ENCODE measurements at regions not wholly inside any gene's neighbourhood (a gene's known extent, or its start where the extent isn't known, plus 50 kb on each side); places are given as distances from the start of the nearest gene placed in this dataset.
"Not testable (repeated sequence)": the region's sequence is repeated elsewhere in the genome, so short reads cannot be mapped to it uniquely, and the experiment has no call there.

DNA sequence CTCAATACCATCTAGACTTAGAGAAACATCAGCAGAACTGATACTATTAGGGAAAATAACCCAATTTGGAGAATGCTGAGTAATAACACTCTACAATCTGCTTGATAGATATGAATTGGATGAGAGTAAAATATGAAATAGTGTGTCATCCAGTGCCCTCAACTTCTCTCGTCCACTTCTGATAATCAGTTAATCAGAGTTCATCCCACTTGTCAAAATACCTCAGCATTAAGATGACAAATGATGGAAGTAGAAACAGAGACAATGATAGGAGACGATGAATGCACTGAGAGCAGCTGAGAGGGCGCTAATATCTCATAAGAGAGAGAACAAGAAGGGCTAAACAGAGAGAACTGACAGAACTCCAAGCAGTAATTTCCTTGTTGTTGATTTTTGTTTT, 699.6 kb downstream of the EPHA7 start:
- DNase-seq (ENCODE audit: low read depth in 3 of 3): no peak

- no peak for DNase-seq (ENCODE audit: low read depth in 3 of 3)
Measured at GRCh38 chr6:92716638-92717037, 702.7 kb downstream of the EPHA7 start.

GRCh38 chr6:92715991-92716390, 703.4 kb downstream of the EPHA7 start:
- no peak for DNase-seq (ENCODE audit: low read depth in 3 of 3)

- DNase-seq (ENCODE audit: low read depth in 3 of 3): no peak
Measured at GRCh38 chr6:92714346-92714745, 705.0 kb downstream of the EPHA7 start.

DNA sequence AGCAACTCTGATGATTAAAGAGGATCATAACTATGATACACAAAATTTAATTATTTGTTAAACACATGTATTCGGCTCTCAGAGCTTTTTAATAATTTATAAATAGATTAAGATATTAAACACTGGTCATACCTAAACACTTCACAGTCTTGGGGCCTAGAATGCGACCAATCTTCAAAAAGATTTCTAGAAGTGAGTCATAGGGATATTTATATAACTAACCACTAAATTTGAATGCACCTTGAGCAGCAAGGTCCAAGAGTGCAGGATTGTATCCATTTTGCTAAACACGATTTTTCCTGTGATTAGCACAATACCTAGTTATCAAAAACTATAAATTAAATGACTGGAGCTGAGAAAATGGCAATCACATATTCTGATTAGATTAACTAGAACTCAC, 709.3 kb downstream of the EPHA7 start:
- DNase-seq (ENCODE audit: low read depth in 3 of 3): no peak

DNA sequence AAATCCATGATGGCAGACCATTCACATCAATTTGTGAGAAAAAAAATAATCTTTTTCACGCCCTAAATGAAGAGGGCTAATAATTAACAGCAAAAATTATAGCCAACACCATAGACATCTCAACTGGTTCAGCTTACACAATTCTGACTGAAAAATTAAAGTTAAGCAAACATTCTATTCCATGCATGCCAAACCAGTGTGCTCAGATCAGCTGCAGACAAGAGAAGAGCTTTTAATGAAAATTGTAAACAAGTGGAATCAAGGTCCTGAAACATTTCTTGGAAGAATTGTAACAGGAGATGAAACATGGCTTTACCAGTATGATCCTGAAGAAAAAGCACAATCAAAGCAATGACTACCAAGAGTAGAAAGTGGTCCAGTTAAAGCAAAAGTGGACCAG, 710.4 kb downstream of the EPHA7 start:
- DNase-seq (ENCODE audit: low read depth in 3 of 3): no peak

- DNase-seq (ENCODE audit: low read depth in 3 of 3): no peak
Measured at GRCh38 chr6:92708270-92708669, 711.1 kb downstream of the EPHA7 start.

GRCh38 chr6:92706976-92707375, 712.4 kb downstream of the EPHA7 start:
- no peak for DNase-seq (ENCODE audit: low read depth in 3 of 3)

- no peak for DNase-seq (ENCODE audit: low read depth in 3 of 3)
Measured at GRCh38 chr6:92701425-92702096, 717.8 kb downstream of the EPHA7 start.

DNA sequence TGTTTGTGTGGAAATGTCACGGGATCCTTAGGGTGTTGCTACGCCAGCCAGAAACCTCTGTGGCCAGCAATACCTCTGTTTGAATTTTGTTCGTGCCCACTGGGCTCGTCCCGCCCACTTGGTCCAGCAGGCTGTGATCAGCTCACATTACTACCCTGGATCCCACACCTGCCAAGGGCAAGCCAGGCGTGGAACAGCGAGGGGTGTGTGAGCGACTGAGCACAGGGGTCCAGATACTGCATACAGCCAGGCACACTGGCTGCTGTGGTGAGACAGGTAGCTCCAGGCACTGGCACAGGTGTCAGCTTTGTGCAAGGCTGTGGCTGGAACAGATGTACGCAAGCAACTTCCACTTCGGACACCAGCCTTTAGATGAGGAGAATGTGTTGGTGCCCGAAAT, 718.9 kb downstream of the EPHA7 start:
- DNase-seq (ENCODE audit: low read depth in 3 of 3): no peak

- no peak for DNase-seq (ENCODE audit: low read depth in 3 of 3)
Measured at GRCh38 chr6:92690997-92691599, 728.3 kb downstream of the EPHA7 start.

GRCh38 chr6:92688342-92688741, 731.0 kb downstream of the EPHA7 start:
- DNase-seq (ENCODE audit: low read depth in 3 of 3): no peak

DNA sequence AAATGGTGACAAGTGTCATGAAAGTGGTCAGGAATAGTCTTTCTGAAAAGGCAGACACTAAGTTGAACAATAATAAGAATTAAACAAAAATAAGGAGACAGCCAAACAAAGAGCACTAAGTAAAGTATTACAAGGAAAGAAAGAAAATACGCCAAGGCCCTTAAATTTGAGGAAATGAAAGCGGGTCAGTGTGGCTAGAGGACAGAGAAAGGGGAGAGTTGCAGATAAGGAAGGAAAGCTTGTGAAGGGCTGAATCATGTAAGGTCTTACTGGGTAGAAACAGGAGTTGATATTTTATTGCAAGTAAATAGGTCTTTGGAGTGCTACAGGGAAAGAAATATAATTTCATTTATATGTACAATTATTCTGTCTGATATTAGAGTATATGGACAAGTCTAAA, 732.1 kb downstream of the EPHA7 start:
- no peak for DNase-seq (ENCODE audit: low read depth in 3 of 3)

DNA sequence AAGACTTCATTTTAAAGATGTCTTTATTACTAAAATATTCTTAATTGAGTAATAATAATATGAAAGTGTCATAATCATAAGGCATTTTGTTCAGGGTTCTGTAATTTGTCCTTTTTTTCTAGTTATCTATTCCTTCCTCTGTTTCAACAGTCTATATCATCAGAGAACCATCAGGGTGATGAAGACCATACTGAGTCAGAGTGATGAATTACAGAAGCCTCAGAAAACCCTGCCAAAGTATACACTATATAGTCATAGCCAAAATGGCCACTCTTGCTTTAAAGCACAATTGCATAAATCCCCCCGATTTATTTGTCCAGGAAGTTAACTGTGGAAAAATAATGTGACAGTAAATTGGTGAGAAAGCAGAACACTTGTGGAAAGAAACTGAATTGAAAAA, 735.0 kb downstream of the EPHA7 start:
- no peak for DNase-seq (ENCODE audit: low read depth in 3 of 3)

DNA sequence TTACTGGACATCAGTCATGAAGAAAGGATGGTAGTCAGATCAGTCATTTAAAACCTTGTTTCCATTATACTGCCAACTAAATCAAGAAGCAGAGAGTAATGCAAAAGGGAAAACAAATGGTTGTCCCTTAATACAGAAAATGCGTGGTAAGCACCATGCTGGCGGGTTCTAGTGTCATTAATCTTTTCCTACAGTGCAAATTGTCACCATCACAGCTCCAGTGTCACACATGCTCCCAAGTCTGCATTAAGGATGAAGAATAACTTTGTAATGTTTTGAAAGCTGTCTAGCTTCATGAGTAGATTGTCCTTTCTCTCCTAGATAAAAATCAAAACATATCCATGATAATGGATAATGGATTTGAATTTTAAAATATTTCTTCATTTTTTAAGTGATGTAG, 735.6 kb downstream of the EPHA7 start:
- DNase-seq (ENCODE audit: low read depth in 3 of 3): no peak

DNA sequence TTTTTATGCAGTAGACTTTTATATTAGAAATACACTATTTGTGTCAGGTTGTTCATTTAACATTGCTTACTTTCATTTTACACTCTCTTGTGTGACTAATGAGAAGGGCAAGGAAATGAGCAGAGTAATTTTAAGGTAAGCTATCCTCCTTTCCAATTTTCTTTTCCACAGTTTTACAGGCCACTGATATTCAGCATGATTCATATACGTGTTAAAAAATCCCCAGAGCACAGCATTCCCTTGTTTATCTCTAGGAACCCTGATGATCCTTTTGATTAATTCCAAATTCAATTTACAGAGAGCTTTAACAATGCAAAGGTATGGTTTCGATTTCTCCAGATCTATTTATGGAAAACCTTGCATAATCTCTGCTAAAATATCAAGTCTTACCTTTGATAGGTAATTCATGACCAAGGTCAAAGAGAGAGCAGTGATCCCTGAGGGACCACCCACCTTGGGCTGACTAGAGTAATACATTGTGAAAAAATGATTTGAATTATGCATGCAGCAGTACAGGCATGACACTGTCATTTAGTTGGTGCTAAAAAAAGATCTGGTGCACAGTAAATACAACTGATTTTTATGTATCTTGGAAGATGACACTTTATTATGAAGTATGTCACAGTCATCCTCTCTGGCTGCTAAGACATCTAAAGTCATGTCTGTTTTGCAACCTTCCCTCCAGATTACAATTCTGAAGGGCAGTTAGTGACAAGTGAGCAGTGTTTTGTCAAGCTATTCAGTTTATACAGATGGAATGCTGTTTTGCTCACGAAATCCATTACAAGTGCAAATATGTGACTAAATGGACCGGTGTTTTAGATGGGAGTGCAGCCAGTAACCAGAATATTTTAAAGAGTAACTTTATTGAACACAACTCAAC, 736.6 kb downstream of the EPHA7 start:
- no peak for DNase-seq (ENCODE audit: low read depth in 3 of 3)

GRCh38 chr6:92681401-92681800, 738.0 kb downstream of the EPHA7 start:
- no peak for DNase-seq (ENCODE audit: low read depth in 3 of 3)

GRCh38 chr6:92671462-92671861, 747.9 kb downstream of the EPHA7 start:
- not testable (repeated sequence) for DNase-seq (ENCODE audit: low read depth in 3 of 3)

DNA sequence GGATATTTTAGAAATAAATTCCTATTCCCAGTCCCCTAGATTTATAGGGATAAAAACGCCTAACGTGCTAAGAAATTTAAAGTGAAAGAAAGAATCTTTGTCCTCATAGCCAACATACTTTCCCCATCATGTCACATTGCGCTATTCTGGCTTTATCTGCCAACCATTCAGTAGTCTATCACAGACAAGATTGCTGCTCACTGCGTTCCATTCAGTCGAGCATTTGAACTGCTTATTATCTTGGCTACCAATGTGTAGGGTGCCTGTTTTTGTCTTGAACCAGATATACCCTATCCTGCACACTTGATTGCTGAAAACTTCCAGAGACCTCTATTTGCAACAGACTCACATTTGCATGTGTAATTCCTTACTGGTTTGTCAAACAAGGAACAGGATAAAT, 751.5 kb downstream of the EPHA7 start:
- no peak for DNase-seq (ENCODE audit: low read depth in 3 of 3)

GRCh38 chr6:92648364-92649086, 770.8 kb downstream of the EPHA7 start:
- DNase-seq (ENCODE audit: low read depth in 3 of 3): no peak

DNA sequence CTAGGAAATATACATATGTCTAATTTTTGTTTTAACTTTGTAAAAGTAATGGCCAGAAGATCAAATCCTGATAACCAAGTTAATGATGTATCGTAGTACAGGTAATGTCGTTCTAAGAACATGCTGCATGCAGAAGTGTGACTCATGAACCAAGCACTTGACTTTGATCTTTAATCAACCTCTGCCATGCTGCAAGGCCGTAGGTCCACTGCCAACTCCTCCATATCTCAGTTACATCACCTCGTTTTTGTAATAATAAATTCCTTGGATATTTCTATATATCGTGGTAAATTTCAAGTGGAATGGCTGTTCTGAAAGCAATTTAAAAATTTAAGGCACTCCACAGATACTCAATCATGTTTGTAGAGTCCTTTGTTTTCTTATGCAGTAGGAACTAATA, 771.7 kb downstream of the EPHA7 start:
- no peak for DNase-seq (ENCODE audit: low read depth in 3 of 3)

GRCh38 chr6:92644104-92644791, 775.1 kb downstream of the EPHA7 start:
- peak in 1 of 3 experiments; percentile 4 for DNase-seq (ENCODE audit: low read depth in 3 of 3)

Measured in stimulated activated CD4-positive, alpha-beta T cell treated with anti-CD3 and anti-CD28 coated beads, TNF-alpha, amount 100 ng/mL, for 24 hours (primary cell).